Activated CD8-positive, alpha-beta T cell treated with anti-CD3 and anti-CD28 coated beads for 36 hours (primary cell): ENCODE measurements at regions not wholly inside any gene's neighbourhood (a gene's known extent, or its start where the extent isn't known, plus 50 kb on each side); places are given as distances from the start of the nearest gene placed in this dataset.

Experiments
- ATAC-seq: fragments of 200-7000 bp; cut with Tn5 transposase; one replicate; pipeline ENCODE4 v1.10.0; 2021; ENCODE audit warnings: mild to moderate bottlenecking, moderate library complexity
- CTCF ChIA-PET: fragments of 350-600 bp; sonication (Branson Sonifier 250); formaldehyde crosslinking; loops from one replicate; lab custom pipeline; 2021; ENCODE audit warnings: antibody characterized with exemption; lab: Charles Lee
- POLR2A ChIA-PET: fragments of 350-600 bp; sonication (Branson Sonifier 250); formaldehyde crosslinking; loops from one replicate; lab custom pipeline; 2021; ENCODE audit warnings: antibody characterized with exemption; lab: Charles Lee
- DNase-seq: peaks from one replicate; pipeline ENCODE4 v3.0.0-alpha.2; 2020
- H3K27ac Mint-ChIP-seq: one replicate; pipeline ENCODE4 v1.8.0; 2021; ENCODE audit warnings: mild to moderate bottlenecking, mixed read lengths
- H3K27me3 Mint-ChIP-seq: one replicate; pipeline ENCODE4 v1.8.0; 2021; ENCODE audit warnings: mixed read lengths
- H3K36me3 Mint-ChIP-seq: one replicate; pipeline ENCODE4 v1.8.0; 2021; ENCODE audit warnings: low read depth, mixed read lengths
- H3K4me1 Mint-ChIP-seq: one replicate; pipeline ENCODE4 v1.8.0; 2021; ENCODE audit warnings: low read depth, mixed read lengths
- H3K4me3 Mint-ChIP-seq: one replicate; pipeline ENCODE4 v1.8.0; 2021; ENCODE audit warnings: mild to moderate bottlenecking, moderate library complexity, mixed read lengths
- H3K9me3 Mint-ChIP-seq: one replicate; pipeline ENCODE4 v1.8.0; 2021; ENCODE audit warnings: mixed read lengths
- intact Hi-C: fragments of 100-400 bp; cut with micrococcal nuclease; formaldehyde crosslinking; loops from one replicate; pipeline ENCODE4 v1.10.0; 2022
- TF ChIP-seq, protein P1 (sequence below): fragments of 200-600 bp; IDR thresholded peaks from one replicate; pipeline ENCODE4 v1.8.0; 2022; ENCODE audit warnings: antibody characterized with exemption, mild to moderate bottlenecking

DNA sequence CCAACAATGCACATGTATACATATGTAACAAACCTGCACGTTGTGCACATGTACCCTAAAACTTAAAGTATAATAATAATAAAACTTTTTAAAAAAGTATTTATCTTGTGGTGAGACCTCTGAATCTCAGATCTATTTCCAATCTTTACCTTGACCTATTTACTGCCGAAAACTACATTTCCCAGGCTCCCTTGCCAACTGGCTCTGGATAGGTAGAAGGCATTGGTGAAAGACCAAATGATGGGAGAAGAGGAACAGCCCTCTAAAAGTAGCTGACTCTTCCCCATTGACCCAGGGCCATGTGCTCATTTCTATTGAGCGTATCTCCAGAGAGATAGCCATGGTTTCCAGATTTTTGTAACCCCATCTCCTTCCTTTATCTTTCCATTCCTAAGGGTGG, 247.4 kb downstream of the GPAM start:
- TF ChIP-seq, protein P1, sequence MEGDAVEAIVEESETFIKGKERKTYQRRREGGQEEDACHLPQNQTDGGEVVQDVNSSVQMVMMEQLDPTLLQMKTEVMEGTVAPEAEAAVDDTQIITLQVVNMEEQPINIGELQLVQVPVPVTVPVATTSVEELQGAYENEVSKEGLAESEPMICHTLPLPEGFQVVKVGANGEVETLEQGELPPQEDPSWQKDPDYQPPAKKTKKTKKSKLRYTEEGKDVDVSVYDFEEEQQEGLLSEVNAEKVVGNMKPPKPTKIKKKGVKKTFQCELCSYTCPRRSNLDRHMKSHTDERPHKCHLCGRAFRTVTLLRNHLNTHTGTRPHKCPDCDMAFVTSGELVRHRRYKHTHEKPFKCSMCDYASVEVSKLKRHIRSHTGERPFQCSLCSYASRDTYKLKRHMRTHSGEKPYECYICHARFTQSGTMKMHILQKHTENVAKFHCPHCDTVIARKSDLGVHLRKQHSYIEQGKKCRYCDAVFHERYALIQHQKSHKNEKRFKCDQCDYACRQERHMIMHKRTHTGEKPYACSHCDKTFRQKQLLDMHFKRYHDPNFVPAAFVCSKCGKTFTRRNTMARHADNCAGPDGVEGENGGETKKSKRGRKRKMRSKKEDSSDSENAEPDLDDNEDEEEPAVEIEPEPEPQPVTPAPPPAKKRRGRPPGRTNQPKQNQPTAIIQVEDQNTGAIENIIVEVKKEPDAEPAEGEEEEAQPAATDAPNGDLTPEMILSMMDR = no peak
- CTCF ChIA-PET = interaction anchor here (2.7 kb wide), 1 partner anchor 10 kb away, joined by 7 read pairs; no protein-coding TSS in a partner anchor

DNA sequence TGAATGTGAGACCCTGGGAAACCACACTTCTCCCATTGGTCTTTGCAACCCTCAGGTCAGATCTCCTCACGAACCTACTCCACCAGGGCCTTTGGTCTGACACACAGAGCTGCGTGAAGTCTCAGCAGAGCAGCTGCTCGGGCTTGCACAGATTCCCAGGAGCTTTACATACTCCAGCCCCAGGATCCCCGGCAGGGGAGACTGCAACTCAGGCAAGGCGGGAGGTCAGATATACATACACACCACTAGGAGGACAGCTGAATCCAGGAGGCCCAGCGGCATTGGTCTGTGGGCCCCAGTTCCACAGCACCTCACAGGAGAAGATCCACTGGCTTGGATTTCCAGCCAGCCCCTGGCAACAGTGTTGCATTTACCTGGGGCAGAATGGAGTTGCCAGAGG, 239.2 kb downstream of the GPAM start:
- H3K9me3 Mint-ChIP-seq = no peaks in the 10 kb centered on the region
- no peak for ATAC-seq
- CTCF ChIA-PET = no interaction called here
- no peak overlapping the region for H3K27ac Mint-ChIP-seq
- intact Hi-C loops = no loop called here
- peaks cover 7% of the 10 kb centered on the region for H3K27me3 Mint-ChIP-seq
- TF ChIP-seq, protein P1 = no peak
- H3K36me3 Mint-ChIP-seq = no peaks in the 10 kb centered on the region
- POLR2A ChIA-PET = no interaction called here
- H3K4me1 Mint-ChIP-seq = no peaks in the 10 kb centered on the region
- DNase-seq = no peak
- H3K4me3 Mint-ChIP-seq = no peak overlapping the region

More for the DNA sequence above, 247.4 kb downstream of the GPAM start:
- no peak overlapping the region for H3K4me3 Mint-ChIP-seq
- no peak for DNase-seq
- no peaks in the 10 kb centered on the region for H3K9me3 Mint-ChIP-seq
- no peaks in the 10 kb centered on the region for H3K4me1 Mint-ChIP-seq
- peaks cover 3% of the 10 kb centered on the region for H3K27me3 Mint-ChIP-seq
- no peak for ATAC-seq
- POLR2A ChIA-PET = no interaction called here
- no peaks in the 10 kb centered on the region for H3K36me3 Mint-ChIP-seq
- H3K27ac Mint-ChIP-seq = no peak overlapping the region
- intact Hi-C loops = no loop called here

DNA sequence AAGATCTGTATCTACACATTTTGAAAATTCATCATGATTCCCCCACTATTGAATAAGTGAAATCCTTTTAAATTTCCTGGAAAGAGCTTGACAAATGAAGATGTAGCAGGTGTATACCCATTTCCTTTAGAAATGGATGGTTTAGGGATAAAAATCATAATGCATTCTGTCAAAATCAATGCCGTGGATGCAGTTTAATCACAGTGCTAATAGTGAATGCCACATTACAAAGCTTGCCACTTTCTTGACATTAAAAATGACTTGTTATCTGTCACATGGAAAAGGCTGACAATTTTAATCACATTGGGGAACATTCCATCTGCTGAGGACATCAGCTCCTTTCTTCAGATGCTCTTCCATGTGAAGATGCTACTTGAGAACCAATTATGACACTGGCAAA, 229.6 kb downstream of the GPAM start:
- no peak for ATAC-seq
- TF ChIP-seq, protein P1 = no peak
- intact Hi-C loops = no loop called here
- Mint-ChIP-seq H3K4me1 (no peaks in the 10 kb centered on the region), H3K36me3 (no peaks in the 10 kb centered on the region), H3K27ac (no peak overlapping the region), H3K9me3 (peaks cover 6% of the 10 kb centered on the region), H3K4me3 (no peak overlapping the region), H3K27me3 (no peaks in the 10 kb centered on the region)
- DNase-seq = no peak
- POLR2A ChIA-PET = no interaction called here
- CTCF ChIA-PET = no interaction called here

DNA sequence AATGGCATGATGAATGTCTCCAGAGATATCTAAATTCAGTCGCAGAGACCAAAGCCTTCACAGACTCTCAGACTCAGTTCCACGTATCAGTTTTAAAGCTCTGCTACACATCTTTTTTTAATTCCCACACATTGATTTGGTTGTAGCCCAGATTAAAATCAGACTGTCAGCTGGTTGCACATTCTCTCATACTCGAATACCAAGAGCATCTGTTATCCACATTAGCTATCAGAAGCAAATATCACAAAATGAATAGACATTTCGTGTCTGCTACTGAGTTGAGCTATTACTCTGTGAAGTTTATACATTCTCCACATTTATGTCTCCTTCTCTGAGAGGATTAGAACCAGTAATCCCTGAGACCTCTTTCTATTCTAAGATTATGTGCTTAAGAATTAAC, 229.2 kb downstream of the GPAM start:
- Mint-ChIP-seq H3K27ac (no peak overlapping the region), H3K4me1 (no peaks in the 10 kb centered on the region), H3K4me3 (no peak overlapping the region), H3K9me3 (peaks cover 6% of the 10 kb centered on the region), H3K27me3 (no peaks in the 10 kb centered on the region), H3K36me3 (no peaks in the 10 kb centered on the region)
- TF ChIP-seq, protein P1 = no peak
- CTCF ChIA-PET = no interaction called here
- intact Hi-C loops = no loop called here
- DNase-seq (no peak), ATAC-seq (no peak)
- POLR2A ChIA-PET = no interaction called here

DNA sequence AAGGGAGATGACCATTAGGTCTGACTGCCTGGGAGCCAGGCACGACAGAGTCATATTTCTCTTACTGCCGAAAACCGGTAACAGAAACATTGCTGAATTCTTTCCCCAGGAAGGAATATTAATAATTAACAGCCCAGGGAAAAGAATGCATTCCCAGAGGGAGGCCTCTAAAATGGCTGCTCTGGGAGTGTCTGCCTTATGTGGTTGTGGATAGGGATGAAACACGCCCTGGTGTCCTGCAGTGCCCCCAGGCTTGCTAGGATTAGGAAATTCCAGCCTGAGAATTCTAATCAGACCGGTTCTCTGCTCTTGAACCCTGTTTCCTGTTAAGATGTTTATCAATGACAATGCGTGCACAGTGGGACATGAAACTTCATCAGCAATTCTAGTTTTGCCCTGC, 226.7 kb downstream of the GPAM start:
- H3K27me3 Mint-ChIP-seq = no peaks in the 10 kb centered on the region
- CTCF ChIA-PET = interaction anchor here (0.7 kb wide), 1 partner anchor 1337 kb away, joined by 3 read pairs; no protein-coding TSS in a partner anchor
- DNase-seq (no peak), ATAC-seq (no peak)
- peaks cover 6% of the 10 kb centered on the region for H3K9me3 Mint-ChIP-seq
- no peak overlapping the region for H3K27ac Mint-ChIP-seq
- POLR2A ChIA-PET = no interaction called here
- H3K36me3 Mint-ChIP-seq = no peaks in the 10 kb centered on the region
- no peak overlapping the region for H3K4me3 Mint-ChIP-seq
- TF ChIP-seq, protein P1 = no peak
- no peaks in the 10 kb centered on the region for H3K4me1 Mint-ChIP-seq
- intact Hi-C loops = no loop called here
